GM12801 (cell line): ENCODE measurements at regions not wholly inside any gene's neighbourhood (a gene's known extent, or its start where the extent isn't known, plus 50 kb on each side); places are given as distances from the start of the nearest gene placed in this dataset.

Experiments used
- CTCF ChIP-seq: IDR thresholded peaks from one replicate; pipeline ENCODE4 v1.5.1; 2011; ENCODE audit warnings: control low read depth; ENCODE audit not compliant: insufficient read length; ENCODE audit errors: extremely low read depth

- TF ChIP-seq CTCF: no peak
Observed at GRCh38 chr17:77303620-77304019, 162.9 kb downstream of the SEC14L1 start.

- no peak for TF ChIP-seq CTCF
Observed at GRCh38 chr17:77304051-77304745, 163.4 kb downstream of the SEC14L1 start.

GRCh38 chr17:77304746-77305473 is 164.1 kb downstream of the SEC14L1 start:
- TF ChIP-seq CTCF: no peak

GRCh38 chr17:77306048-77306789 is 165.4 kb downstream of the SEC14L1 start:
- TF ChIP-seq CTCF: no peak

- no peak for TF ChIP-seq CTCF
Observed at GRCh38 chr17:77306790-77307478, 166.2 kb downstream of the SEC14L1 start.

- TF ChIP-seq CTCF: no peak
Observed at GRCh38 chr17:77307479-77308198, 166.9 kb downstream of the SEC14L1 start.
